Calu3 (cell line): ENCODE measurements at regions not wholly inside any gene's neighbourhood (a gene's known extent, or its start where the extent isn't known, plus 50 kb on each side); places are given as distances from the start of the nearest gene placed in this dataset.

Experiments used
- BruUV-seq: library from RNA; stranded (reverse); fragments of 400-500 nt; replicated peaks from 2 replicates; lab custom pipeline; 2021; lab: Mats Ljungman, UMichigan
- CTCF ChIA-PET: fragments of 300-600 bp; sonication (Branson Sonifier 250); formaldehyde crosslinking; loops from one replicate; lab custom pipeline; 2022; ENCODE audit warnings: antibody characterized with exemption; lab: Charles Lee
- DNase-seq: peaks from one replicate; pipeline ENCODE4 v3.0.0; 2022
- H3K27ac Mint-ChIP-seq: one replicate; pipeline ENCODE4 v1.8.0; 2022; ENCODE audit warnings: mixed read lengths; ENCODE audit not compliant: unreplicated experiment
- H3K27me3 Mint-ChIP-seq: one replicate; pipeline ENCODE4 v1.8.0; 2022; ENCODE audit warnings: mixed read lengths; ENCODE audit not compliant: unreplicated experiment
- H3K36me3 Mint-ChIP-seq: one replicate; pipeline ENCODE4 v1.8.0; 2022; ENCODE audit warnings: mild to moderate bottlenecking, moderate library complexity, mixed read lengths; ENCODE audit not compliant: insufficient read depth, unreplicated experiment
- H3K4me1 Mint-ChIP-seq: one replicate; pipeline ENCODE4 v1.8.0; 2022; ENCODE audit warnings: mild to moderate bottlenecking, low read depth, mixed read lengths; ENCODE audit not compliant: unreplicated experiment
- H3K4me3 Mint-ChIP-seq: one replicate; pipeline ENCODE4 v1.8.0; 2022; ENCODE audit warnings: mild to moderate bottlenecking, low read depth, moderate library complexity, mixed read lengths; ENCODE audit not compliant: unreplicated experiment
- H3K9me3 Mint-ChIP-seq: one replicate; pipeline ENCODE4 v1.8.0; 2022; ENCODE audit warnings: low read depth, mixed read lengths; ENCODE audit not compliant: unreplicated experiment
- intact Hi-C: fragments of 100-400 bp; cut with micrococcal nuclease; formaldehyde crosslinking; loops from one replicate; pipeline ENCODE4 v1.10.0; 2022; ENCODE audit not compliant: unreplicated experiment
- TF ChIP-seq, protein P1 (sequence below): fragments of 200-600 bp; IDR thresholded peaks from one replicate; pipeline ENCODE4 v1.8.0; 2022; ENCODE audit warnings: antibody characterized with exemption; ENCODE audit not compliant: unreplicated experiment

DNA sequence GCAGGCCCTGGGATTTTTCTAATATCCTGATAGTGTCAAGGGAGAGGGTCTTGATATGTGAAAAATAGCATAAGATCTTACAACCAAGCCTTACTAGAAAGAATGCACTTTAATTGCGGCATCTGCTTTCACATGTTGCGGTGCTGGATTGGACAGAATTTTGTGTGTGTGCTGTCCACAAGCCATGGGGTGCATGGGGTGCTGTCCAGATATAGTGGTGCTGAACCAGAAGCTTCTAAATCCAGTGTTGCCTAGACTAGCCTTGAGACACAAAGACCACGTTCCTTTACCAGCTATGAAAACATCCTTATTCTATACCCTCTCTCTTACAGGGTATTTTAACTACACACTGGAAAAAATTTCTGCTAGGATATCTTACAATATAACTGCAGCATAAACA is 244.0 kb downstream of the TMEM114 start:
- Mint-ChIP-seq H3K27me3 (no peaks in the 10 kb centered on the region), H3K4me1 (no peaks in the 10 kb centered on the region), H3K4me3 (no peak overlapping the region), H3K9me3 (no peaks in the 10 kb centered on the region), H3K36me3 (no peaks in the 10 kb centered on the region), H3K27ac (no peak overlapping the region)
- CTCF ChIA-PET, result no interaction called here
- TF ChIP-seq, protein P1, sequence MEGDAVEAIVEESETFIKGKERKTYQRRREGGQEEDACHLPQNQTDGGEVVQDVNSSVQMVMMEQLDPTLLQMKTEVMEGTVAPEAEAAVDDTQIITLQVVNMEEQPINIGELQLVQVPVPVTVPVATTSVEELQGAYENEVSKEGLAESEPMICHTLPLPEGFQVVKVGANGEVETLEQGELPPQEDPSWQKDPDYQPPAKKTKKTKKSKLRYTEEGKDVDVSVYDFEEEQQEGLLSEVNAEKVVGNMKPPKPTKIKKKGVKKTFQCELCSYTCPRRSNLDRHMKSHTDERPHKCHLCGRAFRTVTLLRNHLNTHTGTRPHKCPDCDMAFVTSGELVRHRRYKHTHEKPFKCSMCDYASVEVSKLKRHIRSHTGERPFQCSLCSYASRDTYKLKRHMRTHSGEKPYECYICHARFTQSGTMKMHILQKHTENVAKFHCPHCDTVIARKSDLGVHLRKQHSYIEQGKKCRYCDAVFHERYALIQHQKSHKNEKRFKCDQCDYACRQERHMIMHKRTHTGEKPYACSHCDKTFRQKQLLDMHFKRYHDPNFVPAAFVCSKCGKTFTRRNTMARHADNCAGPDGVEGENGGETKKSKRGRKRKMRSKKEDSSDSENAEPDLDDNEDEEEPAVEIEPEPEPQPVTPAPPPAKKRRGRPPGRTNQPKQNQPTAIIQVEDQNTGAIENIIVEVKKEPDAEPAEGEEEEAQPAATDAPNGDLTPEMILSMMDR, result no peak
- DNase-seq, result no peak
- intact Hi-C loops, result no loop called here
- BruUV-seq, result no TSS peak

DNA sequence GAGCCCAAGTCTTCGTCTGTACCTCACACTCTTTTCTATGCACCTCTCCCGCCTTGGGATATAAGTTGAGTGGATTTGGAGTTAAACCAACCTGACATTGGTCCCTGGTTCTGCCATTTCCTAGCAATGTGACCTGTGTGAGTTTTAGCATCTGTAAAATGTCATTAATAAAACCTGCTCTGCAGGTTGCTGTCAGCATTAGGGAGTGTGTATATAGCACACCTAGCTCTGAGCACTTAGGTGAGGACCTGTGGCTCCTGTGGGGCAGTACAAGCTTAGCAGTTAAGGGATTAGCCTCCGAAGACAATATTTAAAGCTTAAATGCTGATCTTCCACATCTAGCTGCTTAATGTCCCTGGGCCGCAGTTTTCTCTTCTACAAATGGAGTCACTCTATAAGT is 248.0 kb downstream of the TMEM114 start:
- no peaks in the 10 kb centered on the region for H3K27me3 Mint-ChIP-seq
- no peaks in the 10 kb centered on the region for H3K4me1 Mint-ChIP-seq
- DNase-seq, result no peak
- H3K27ac Mint-ChIP-seq, result no peak overlapping the region
- no peak overlapping the region for H3K4me3 Mint-ChIP-seq
- H3K36me3 Mint-ChIP-seq, result no peaks in the 10 kb centered on the region
- intact Hi-C loops, result no loop called here
- peaks cover 2% of the 10 kb centered on the region for H3K9me3 Mint-ChIP-seq
- BruUV-seq, result no TSS peak
- TF ChIP-seq, protein P1, result no peak
- CTCF ChIA-PET, result no interaction called here

DNA sequence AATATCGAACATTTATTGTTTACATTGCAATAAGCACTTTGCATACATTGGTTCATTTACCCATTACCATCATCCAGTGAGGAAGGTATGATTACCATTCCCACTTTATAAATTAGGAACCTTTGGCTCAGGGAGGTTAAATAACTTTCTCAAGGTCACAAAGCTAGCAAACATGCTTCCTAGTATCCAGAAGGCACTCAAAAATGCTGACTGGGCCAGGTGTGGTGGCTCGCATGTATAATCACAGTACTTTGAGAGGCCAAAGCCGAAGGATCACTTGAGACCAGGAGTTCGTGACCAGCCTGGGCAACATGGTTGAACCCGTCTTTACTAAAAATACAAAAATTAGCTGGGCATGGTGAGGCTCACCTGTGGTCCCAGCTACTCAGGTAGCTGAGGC is 259.6 kb downstream of the TMEM114 start:
- no peaks in the 10 kb centered on the region for H3K36me3 Mint-ChIP-seq
- intact Hi-C loops, result no loop called here
- BruUV-seq, result no TSS peak
- CTCF ChIA-PET, result interaction anchor here (0.6 kb wide), 1 partner anchor 1079 kb away, joined by 4 read pairs; no protein-coding TSS in a partner anchor
- H3K9me3 Mint-ChIP-seq, result peaks cover 2% of the 10 kb centered on the region
- no peak overlapping the region for H3K4me3 Mint-ChIP-seq
- no peak for DNase-seq
- no peaks in the 10 kb centered on the region for H3K4me1 Mint-ChIP-seq
- H3K27me3 Mint-ChIP-seq, result peaks cover 26% of the 10 kb centered on the region
- TF ChIP-seq, protein P1, result no peak
- H3K27ac Mint-ChIP-seq, result no peak overlapping the region

DNA sequence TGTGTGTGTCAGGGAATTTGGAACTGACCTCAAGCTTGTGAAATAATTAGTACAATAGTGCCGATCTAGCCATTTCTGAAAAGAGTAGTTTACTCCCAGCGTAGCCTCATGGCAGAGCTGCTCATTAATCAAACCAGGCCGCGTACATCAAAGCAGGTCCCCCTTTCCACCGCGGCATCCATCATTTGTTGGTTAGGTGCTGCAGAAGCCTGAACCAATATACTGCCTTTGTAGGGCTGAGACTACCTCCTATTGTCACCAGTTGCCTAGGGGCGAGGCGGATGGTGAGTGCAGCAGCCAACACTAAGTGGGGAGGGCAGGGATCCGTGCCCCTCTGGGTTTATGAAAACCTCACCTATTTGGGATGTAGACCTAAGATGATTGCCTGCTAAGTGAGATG is 264.1 kb downstream of the TMEM114 start:
- Mint-ChIP-seq H3K4me3 (no peak overlapping the region), H3K27ac (no peak overlapping the region), H3K36me3 (no peaks in the 10 kb centered on the region), H3K27me3 (no peaks in the 10 kb centered on the region), H3K4me1 (no peaks in the 10 kb centered on the region), H3K9me3 (peaks cover 6% of the 10 kb centered on the region)
- CTCF ChIA-PET, result no interaction called here
- DNase-seq, result no peak
- TF ChIP-seq, protein P1, result no peak
- no TSS peak for BruUV-seq
- intact Hi-C loops, result no loop called here
